HEK293T (cell line): ENCODE measurements at regions not wholly inside any gene's neighbourhood (a gene's known extent, or its start where the extent isn't known, plus 50 kb on each side); places are given as distances from the start of the nearest gene placed in this dataset.
"Not testable (repeated sequence)": the region's sequence is repeated elsewhere in the genome, so short reads cannot be mapped to it uniquely, and the experiment has no call there.

Source experiments
- CTCF ChIA-PET: fragments of 350-600 bp; formaldehyde crosslinking; extraction: SDS; loops from one replicate; lab custom pipeline; 2021; ENCODE audit warnings: antibody characterized with exemption, inconsistent platforms; lab: Yijun Ruan, JAX
- POLR2A ChIA-PET: fragments of 350-600 bp; formaldehyde crosslinking; extraction: SDS; loops from one replicate; lab custom pipeline; 2020; ENCODE audit warnings: antibody characterized with exemption, inconsistent platforms; lab: Yijun Ruan, JAX
- DNase-seq: peaks from one replicate; pipeline ENCODE4 v3.0.0; 2012; ENCODE audit warnings: mixed read lengths; ENCODE audit errors: extremely low spot score
- ARNT ChIP-seq: fragments of 450-650 bp; IDR thresholded peaks from 2 replicates; pipeline ENCODE4 v1.6.1; 2017; ENCODE audit warnings: mild to moderate bottlenecking
- BHLHE40 ChIP-seq: fragments of 450-650 bp; IDR thresholded peaks from 2 replicates; pipeline ENCODE4 v1.6.1; 2016; ENCODE audit warnings: mild to moderate bottlenecking, moderate library complexity, borderline replicate concordance
- CTBP1 ChIP-seq: fragments of 450-650 bp; IDR thresholded peaks from 2 replicates; pipeline ENCODE4 v1.6.1; 2016; ENCODE audit warnings: borderline replicate concordance
- ELF4 ChIP-seq: fragments of 450-650 bp; IDR thresholded peaks from 2 replicates; pipeline ENCODE4 v1.6.1; 2017; ENCODE audit warnings: antibody characterized with exemption
- FOXA1 ChIP-seq: fragments of 450-650 bp; IDR thresholded peaks from 2 replicates; pipeline ENCODE4 v1.6.1; 2016; ENCODE audit warnings: mild to moderate bottlenecking
- FOXK2 ChIP-seq: fragments of 450-650 bp; IDR thresholded peaks from 2 replicates; pipeline ENCODE4 v1.6.1; 2016; ENCODE audit warnings: mild to moderate bottlenecking
- FOXM1 ChIP-seq: fragments of 450-650 bp; IDR thresholded peaks from 2 replicates; pipeline ENCODE4 v1.6.1; 2017; ENCODE audit warnings: mild to moderate bottlenecking, borderline replicate concordance
- HDGF ChIP-seq: fragments of 450-650 bp; IDR thresholded peaks from 2 replicates; pipeline ENCODE4 v1.6.1; 2017; ENCODE audit warnings: antibody characterized with exemption, borderline replicate concordance
- L3MBTL2 ChIP-seq: fragments of 450-650 bp; conservative IDR thresholded peaks from 2 replicates; pipeline ENCODE4 v1.6.1; 2016; ENCODE audit warnings: mild to moderate bottlenecking
- LEF1 ChIP-seq: fragments of 450-650 bp; IDR thresholded peaks from 2 replicates; pipeline ENCODE4 v1.6.1; 2017; ENCODE audit warnings: mild to moderate bottlenecking, borderline replicate concordance
- NFRKB ChIP-seq: fragments of 450-650 bp; IDR thresholded peaks from 2 replicates; pipeline ENCODE4 v1.6.1; 2016; ENCODE audit warnings: mild to moderate bottlenecking, moderate library complexity
- SP1 ChIP-seq: fragments of 450-650 bp; IDR thresholded peaks from 2 replicates; pipeline ENCODE4 v1.6.1; 2017
- SUZ12 ChIP-seq: fragments of 450-650 bp; IDR thresholded peaks from 2 replicates; pipeline ENCODE4 v1.6.1; 2016; ENCODE audit warnings: mild to moderate bottlenecking
- TARDBP ChIP-seq: fragments of 450-650 bp; IDR thresholded peaks from 2 replicates; pipeline ENCODE4 v1.6.1; 2016
- ZNF384 ChIP-seq: fragments of 450-650 bp; IDR thresholded peaks from 2 replicates; pipeline ENCODE4 v1.6.1; 2016
- TF ChIP-seq, protein P1 (sequence below): fragments of 450-650 bp; IDR thresholded peaks from 2 replicates; pipeline ENCODE4 v1.6.1; 2016

DNA sequence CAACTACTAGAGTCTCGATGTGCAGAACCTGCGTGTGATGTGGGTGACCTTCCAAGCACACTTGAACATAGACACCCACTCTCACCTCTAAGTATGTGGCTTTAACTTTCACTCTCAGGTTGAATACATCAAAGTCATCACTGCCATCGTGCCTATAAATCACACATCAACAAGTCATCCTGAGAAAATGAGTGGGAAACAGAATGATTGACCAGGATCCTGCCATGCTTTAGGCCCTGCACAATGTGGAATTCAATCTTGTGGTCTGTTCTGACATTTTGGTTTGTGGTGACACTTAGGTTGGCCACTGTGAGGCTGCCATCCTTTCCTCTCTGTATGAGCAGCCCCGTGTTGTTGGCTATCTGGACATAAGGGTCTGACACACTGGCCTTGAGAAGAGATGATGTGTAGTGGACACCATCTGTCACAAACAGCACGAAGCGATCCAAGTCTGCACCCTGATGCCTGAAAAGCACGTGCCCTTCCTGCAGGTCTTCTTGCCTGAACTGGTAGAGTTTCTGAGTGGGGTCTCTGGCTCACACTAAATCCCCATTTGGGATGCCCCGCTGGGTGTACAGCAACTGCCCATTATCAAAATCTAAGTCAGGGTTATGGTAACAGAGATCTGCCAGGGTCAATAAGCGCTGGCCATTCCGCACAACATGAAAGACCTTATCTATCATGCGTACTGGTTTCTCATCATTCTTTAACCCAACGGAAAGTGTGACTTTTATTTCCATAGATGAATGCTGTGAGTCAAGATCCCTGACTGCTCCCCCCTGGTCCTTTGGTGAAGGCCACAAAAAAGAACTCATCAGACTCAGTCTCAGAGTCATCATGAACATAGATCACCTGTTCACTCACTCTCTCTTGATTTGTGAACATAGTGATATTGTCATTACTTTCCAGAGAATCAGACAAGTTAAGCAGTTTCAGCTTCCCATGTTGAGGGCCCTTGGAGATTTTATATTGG, 116.6 kb downstream of the ESM1 start:
- no peak for DNase-seq
- ChIA-PET CTCF (no interaction called here), POLR2A (no interaction called here)
- TF ChIP-seq FOXK2 (no peak), ELF4 (no peak)

DNA sequence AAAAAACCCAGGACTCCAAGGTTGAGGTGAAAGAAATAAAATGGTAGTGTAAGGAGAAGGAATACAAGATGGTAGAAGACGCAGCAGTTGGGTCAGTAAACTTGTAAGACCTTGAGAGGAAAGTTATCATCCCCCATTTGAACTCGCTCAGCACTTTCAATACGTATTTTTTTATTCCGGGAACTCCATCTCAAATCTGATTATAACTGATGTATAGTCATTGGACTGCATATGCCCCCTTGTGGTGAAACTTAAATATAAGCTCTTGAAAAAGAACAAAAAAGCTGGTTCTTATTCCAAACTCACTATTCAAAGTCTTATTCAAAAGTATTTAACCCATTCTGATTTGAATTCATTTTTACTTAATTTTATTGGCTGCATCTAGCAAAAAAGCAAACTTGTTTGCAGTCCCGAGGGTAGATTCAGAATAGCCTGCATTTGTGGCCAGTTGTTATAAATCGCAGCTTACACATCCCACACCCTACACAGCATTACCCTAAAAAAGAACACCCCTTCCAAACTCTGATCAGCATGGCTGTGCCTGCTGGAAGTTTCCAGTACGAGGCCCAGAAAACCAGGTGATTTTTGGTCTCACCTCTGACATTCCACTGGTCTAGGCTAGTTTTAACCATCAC, 118.0 kb downstream of the ESM1 start:
- peak; percentile 23 for DNase-seq
- TF ChIP-seq NFRKB (no peak), LEF1 (no peak), TARDBP (no peak), FOXK2 (no peak), SP1 (no peak), SUZ12 (no peak), HDGF (no peak), ARNT (no peak)
- CTCF ChIA-PET: interaction anchor here (0.6 to 2.0 kb wide), 10 partner anchors 11 to 624 kb away, joined by 3 to 16 read pairs (median 6); partner anchors contain the start of genes GPX8 and SNX18
- POLR2A ChIA-PET: interaction anchor here (1.0 kb wide), 1 partner anchor 350 kb away, joined by 3 read pairs; the partner anchor contains the start of gene SNX18

DNA sequence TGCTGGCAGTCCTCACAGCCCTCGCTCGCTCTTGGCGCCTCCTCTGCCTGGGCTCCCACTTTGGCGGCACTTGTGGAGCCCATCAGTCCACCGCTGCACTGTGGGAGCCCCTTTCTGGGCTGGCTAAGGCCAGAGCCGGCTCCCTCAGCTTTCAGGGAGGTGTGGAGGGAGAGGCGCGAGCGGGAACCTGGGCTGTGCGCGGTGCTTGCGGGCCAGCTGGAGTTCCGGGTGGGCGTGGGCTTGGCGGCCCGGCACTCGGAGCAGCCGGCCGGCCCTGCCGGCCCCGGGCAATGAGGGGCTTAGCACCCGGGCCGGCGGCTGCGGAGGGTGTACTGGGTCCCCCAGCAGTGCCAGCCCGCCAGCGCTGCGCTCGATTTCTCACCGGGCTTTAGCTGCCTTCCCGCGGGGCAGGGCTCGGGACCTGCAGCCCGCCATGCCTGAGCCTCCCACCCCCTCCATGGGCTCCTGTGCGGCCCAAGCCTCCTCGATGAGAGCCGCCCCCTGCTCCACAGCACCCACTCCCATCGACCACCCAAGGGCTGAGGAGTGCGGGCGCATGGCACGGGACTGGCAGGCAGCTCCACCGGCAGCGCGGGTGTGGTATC, 120.4 kb downstream of the ESM1 start:
- DNase-seq, POLR2A ChIA-PET: not testable (repeated sequence)
- CTCF ChIA-PET: interaction anchor here (2.0 kb wide), 1 partner anchor 376 kb away, joined by 7 read pairs; no protein-coding TSS in a partner anchor

DNA sequence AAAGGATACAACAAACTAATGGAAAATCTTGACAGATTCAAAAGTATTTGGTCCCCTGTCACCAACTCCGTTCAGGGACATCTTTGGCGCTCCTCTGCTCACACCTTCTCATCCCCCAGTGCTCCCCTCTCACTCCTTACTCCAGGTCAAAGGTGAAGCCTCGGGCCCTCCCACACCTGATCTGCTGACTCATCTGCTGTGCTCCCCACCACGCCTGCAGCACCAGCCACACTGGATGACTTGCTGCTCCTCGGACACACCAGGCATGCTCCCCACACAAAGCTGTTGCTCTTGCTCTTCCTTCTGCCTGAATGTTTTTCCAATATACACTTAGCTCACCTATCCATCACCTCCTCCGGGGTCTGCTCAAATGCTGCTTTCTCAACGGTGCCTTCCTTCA, 123.4 kb downstream of the ESM1 start:
- no peak for DNase-seq
- ChIA-PET CTCF (no interaction called here), POLR2A (no interaction called here)
- TF ChIP-seq NFRKB (no peak), ARNT (no peak), BHLHE40 (no peak), TARDBP (no peak), L3MBTL2 (no peak), SP1 (no peak), LEF1 (no peak)
- TF ChIP-seq, protein P1, sequence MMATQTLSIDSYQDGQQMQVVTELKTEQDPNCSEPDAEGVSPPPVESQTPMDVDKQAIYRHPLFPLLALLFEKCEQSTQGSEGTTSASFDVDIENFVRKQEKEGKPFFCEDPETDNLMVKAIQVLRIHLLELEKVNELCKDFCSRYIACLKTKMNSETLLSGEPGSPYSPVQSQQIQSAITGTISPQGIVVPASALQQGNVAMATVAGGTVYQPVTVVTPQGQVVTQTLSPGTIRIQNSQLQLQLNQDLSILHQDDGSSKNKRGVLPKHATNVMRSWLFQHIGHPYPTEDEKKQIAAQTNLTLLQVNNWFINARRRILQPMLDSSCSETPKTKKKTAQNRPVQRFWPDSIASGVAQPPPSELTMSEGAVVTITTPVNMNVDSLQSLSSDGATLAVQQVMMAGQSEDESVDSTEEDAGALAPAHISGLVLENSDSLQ: no peak

DNA sequence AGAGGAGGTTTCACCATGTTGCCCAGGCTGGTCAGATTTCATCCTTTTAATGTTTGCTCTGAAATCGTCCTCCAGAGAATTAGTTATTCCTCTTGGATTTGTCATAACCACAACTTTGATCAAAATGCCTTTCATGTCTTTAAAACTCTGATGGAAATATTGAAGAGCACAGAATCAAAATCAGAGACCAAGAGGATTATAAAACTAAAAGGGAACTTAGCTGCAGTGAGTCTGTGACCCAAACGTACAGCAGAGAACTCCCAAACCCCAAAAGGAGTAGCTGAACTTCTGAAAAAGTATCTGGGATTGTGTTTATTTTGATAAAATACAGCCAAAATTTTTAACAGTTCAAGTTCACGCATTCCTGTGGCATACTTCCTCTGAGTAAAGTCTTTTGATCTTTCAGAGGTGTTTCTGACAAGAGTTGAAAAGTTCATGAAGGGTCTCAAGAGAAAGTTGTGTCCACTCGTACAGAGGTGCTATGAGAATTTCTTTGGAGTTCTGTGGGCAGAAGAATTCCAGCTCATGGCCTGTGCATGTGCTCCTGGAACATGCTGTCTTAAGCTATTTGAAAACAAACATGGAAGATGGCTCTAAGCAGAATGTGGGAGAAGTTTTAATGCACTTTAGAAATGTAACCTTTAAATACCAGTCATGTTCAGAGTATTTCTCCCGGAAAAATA, 124.0 kb downstream of the ESM1 start:
- ChIA-PET POLR2A (no interaction called here), CTCF (no interaction called here)
- DNase-seq: no peak
- TF ChIP-seq ELF4 (no peak), BHLHE40 (no peak), FOXK2 (no peak), ZNF384 (no peak), SUZ12 (no peak), TARDBP (no peak), NFRKB (no peak), CTBP1 (no peak)

DNA sequence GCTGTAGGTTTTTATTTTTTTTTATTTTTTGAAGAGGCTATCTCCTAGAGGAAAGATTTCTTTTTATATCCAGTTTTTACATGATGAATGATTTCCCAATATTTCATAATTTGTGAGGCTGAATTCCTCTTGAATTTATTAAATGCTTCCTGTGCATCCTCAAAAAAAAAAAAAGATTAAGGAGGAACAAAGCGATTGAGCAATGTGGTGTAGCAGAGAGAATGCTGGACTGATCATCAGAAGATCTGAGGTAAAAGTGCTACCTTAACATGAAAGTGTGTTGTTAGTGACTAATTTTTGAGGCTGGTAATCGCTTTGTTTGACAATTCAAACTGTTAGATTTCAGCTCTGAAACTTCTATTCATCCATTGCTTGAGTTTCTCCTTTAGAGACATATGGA, 125.1 kb downstream of the ESM1 start:
- DNase-seq: no peak
- POLR2A ChIA-PET: no interaction called here
- CTCF ChIA-PET: no interaction called here
- TF ChIP-seq LEF1 (no peak), ZNF384 (no peak), FOXK2 (no peak), ELF4 (no peak), ARNT (no peak), L3MBTL2 (no peak), CTBP1 (no peak), NFRKB (no peak), SUZ12 (no peak), BHLHE40 (no peak), FOXM1 (no peak), FOXA1 (no peak), HDGF (no peak), SP1 (no peak), TARDBP (no peak)
- TF ChIP-seq, protein P1: no peak

DNA sequence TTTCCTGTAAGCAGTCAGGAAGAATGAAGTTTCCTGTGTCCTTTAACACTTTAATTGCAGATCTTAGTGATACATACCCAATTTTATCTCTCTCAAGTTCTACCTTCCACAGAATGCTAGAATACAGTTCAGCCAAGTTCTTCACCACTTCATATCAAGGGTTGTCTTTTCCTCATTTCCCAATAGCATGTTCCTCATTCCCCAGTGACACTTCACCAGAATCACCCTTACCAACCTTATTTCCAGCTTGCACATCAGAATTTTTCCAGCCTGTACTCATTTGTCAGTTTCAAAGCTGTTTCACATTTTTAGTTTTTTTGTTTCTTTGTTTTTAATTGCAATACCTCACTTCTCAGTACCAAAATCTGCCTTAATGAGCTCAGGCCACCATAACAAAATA, 126.1 kb downstream of the ESM1 start:
- no peak for DNase-seq
- TF ChIP-seq ZNF384 (no peak), ARNT (no peak), SUZ12 (no peak), L3MBTL2 (no peak), TARDBP (no peak), CTBP1 (no peak), LEF1 (no peak), HDGF (no peak), FOXK2 (no peak), BHLHE40 (no peak), ELF4 (no peak), NFRKB (no peak), SP1 (no peak), FOXA1 (no peak), FOXM1 (no peak)
- TF ChIP-seq, protein P1: no peak
- POLR2A ChIA-PET: no interaction called here
- CTCF ChIA-PET: no interaction called here
